GM21737 (cell line): ENCODE measurements at regions not wholly inside any gene's neighbourhood (a gene's known extent, or its start where the extent isn't known, plus 50 kb on each side); places are given as distances from the start of the nearest gene placed in this dataset.

Experiments
- ATAC-seq: cut with Tn5 transposase; IDR thresholded peaks from one replicate; pipeline ENCODE4 v1.9.1; 2021; ENCODE audit warnings: mild to moderate bottlenecking, moderate library complexity; ENCODE audit not compliant: unreplicated experiment

GRCh38 chr20:17819395-17820093 is 119.8 kb downstream of the BANF2 start:
- no peak for ATAC-seq

DNA sequence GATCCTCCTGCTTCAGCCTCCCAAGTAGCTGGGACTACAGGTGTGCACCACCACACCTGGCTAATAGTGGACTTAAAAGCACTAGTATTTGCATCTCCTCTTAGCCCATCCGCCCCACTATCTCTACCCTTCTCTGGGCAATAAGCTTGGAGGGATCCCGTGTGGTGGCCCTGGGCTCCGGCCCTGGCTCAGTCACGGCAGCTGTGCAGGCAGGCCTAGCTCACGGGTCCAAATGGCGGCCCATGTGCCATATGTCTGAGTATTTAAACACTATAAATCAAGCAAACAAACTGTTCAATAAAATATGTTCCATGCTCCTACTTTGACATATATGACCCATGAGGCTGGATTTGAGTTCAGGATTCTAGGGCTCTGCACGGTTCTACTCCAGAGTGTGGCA is 118.4 kb downstream of the BANF2 start:
- ATAC-seq, result no peak

DNA sequence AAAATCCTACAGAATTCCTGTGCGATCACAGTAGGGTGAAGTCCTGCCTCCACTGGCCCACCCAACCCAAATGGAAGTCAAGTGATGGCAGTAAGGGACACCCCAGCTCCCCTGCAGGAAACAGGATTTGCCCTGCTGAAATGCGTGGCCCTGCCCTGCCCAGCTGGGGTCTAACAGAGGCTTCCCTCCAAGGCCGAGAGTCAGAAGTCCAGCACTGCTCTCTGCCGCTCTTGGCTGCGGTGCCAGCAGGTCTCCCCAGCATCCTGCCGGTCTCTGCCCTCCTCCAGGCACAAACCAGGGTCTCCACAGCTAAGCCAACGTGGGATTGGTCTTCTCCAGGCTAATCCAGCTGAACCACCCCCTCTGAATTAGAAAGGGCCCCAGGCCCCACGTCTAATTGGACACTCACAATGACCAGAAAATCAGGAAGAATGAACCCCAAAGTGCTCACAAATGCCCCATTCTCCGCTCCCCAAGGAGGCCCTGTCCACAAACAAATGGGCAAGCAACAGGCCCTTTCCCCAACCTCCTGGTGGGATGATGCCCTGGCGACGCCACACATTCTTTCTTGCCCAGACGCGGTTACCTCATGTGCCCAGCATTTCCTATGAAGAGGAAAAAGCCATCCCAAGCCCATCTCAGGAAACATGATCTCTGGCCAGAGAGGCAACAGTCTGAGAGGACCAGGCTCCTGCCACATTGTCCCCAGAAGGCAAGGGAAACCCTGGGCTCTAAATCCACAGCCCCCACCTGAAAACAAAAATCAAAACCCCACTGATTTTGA is 117.2 kb downstream of the BANF2 start:
- no peak for ATAC-seq

- ATAC-seq, result no peak
Measured at GRCh38 chr20:17811628-17811965, 111.8 kb downstream of the BANF2 start.

GRCh38 chr20:17810847-17811627 is 111.3 kb downstream of the BANF2 start:
- ATAC-seq, result no peak

DNA sequence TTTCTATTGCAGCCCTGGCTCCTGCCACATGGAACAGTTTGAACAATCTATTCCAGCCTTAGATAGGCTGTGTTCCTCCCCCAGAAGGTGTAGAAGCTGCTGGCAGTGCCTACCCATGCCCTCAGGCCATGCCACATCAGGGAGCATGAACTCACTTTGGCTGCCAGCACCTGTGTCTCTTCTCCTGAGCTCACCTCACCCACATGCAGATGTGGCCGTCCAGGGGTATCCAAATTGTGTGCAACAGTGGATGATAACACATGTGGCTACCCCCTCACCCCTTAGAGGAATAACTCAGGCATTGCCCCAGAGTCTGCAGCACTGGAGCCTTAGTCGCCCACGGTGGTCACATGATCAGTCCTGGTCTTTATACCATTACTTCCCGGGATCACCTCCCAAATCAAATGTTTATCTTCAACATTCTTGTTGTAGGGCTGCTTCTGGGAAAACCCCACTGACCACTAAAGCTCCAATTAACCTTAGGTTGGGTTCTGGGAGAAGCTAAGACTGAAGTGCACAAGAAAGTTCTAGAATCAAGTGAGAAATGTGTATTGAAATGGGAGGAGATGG is 110.4 kb downstream of the BANF2 start:
- no peak for ATAC-seq

GRCh38 chr20:17809362-17810061 is 109.7 kb downstream of the BANF2 start:
- ATAC-seq, result no peak

GRCh38 chr20:17808782-17809181 is 109.0 kb downstream of the BANF2 start:
- no peak for ATAC-seq

GRCh38 chr20:17808357-17808756 is 108.6 kb downstream of the BANF2 start:
- ATAC-seq, result no peak

DNA sequence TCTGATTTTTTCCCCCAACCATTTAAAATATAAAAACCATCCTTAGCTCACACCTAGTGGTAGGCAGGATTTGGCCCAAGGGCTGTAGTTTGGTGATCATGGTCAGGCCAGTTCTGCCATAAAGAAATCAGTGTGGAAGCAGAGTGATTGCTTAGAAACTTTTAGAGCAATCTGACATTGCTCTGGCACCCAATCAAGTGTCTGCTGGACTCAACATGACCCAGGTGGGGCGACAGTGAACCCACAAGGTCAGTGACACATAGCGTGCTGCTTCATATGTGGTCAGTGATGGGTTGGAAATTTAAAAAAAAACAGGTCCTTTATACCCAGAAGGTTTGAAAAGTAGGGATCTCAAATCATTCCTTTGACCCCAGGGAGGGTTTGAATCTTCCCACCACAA is 107.9 kb downstream of the BANF2 start:
- no peak for ATAC-seq

- no peak for ATAC-seq
Measured at GRCh38 chr20:17806739-17807441, 107.1 kb downstream of the BANF2 start.

- no peak for ATAC-seq
Measured at GRCh38 chr20:17806107-17806506, 106.3 kb downstream of the BANF2 start.

DNA sequence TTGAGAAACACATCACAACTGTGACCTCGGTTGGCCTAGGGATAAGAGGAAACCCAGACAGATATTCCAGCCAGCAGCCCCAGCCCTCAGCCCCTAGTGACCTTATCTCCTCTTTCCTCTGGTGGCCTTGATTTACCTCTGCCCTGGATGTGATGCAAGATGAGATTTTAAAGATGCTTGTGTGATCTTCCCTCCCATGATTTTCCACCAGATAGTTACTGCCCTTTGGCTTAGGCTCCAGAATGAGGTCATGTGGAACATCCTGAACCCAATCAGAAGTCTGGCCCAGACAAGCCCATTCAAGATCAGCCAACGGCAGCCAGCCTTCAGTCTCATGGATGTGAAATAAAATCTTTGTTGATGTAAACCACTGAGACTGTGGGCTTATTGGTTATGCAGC is 104.0 kb downstream of the BANF2 start:
- ATAC-seq, result no peak

- no peak for ATAC-seq
Measured at GRCh38 chr20:17799575-17800227, 99.9 kb downstream of the BANF2 start.

- ATAC-seq, result no peak
Measured at GRCh38 chr20:17798601-17799000, 98.8 kb downstream of the BANF2 start.

- no peak for ATAC-seq
Measured at GRCh38 chr20:17797579-17797978, 97.8 kb downstream of the BANF2 start.

GRCh38 chr20:17797161-17797560 is 97.4 kb downstream of the BANF2 start:
- no peak for ATAC-seq

- ATAC-seq, result no peak
Measured at GRCh38 chr20:17796091-17796563, 96.4 kb downstream of the BANF2 start.

DNA sequence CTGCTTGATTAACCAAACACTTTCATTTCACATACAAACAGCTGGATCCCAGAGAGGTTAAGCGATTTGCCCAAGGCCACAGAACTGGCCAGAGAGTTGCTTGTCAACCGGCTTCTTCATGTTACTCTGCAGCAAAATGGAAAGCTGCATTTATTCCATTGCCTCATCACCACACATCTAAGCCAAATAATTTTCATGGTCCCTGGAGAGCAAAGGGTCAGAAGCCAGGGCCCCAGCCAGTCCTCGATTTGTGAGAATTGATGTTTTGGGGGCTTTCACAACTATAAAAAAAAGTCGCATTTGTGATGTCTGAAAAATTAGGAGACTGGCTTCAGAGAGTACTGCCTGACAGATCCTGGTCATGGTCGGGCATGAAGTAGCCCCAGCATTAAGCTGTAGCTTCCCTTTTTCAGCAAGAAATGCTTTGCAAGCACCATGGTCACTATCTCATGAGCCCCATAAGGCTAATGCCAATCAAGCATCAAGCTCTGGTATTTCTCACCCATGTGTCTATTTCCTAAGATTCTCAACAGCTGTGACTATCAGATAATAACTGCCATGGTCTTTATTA is 95.8 kb downstream of the BANF2 start:
- ATAC-seq, result no peak
